ENCODE measurements at regions not wholly inside any gene's neighbourhood (a gene's known extent, or its start where the extent isn't known, plus 50 kb on each side); places are given as distances from the start of the nearest gene placed in this dataset.

- Histone ChIP-seq H3K9me3 (no peaks in the 10 kb centered on the region), H3K27ac (no peak overlapping the region), H3K4me3 (no peak overlapping the region), H3K4me1 (peaks cover 0 to under 1% (median 0%) of the 10 kb centered on the region in 4 donors), H3K27me3 (no peaks in the 10 kb centered on the region), H3K36me3 (no peaks in the 10 kb centered on the region)
- ATAC-seq, result no peak
- WGBS (ENCODE audit: insufficient coverage, low coverage, low lambda C conversion rate, missing lambda C conversion rate), result 64% methylated on average over 2 of the region's 2 CpGs
- TF ChIP-seq CTCF (IDR thresholded peaks at IDR 0.05), result no peak
- no peak for TF ChIP-seq POLR2A (IDR thresholded peaks at IDR 0.05)
- DNase-seq, result no peak
- intact Hi-C loops (cut with DNase I), result no loop called here
These were observed 371.9 kb upstream of the ESRRG start for GRCh38 chr1:217095050-217095622.

GRCh38 chr1:217091561-217091960 lies 368.3 kb upstream of the ESRRG start:
- Histone ChIP-seq H3K36me3 (no peaks in the 10 kb centered on the region), H3K27me3 (no peaks in the 10 kb centered on the region), H3K4me3 (no peak overlapping the region), H3K9me3 (no peaks in the 10 kb centered on the region), H3K4me1 (peaks cover 0 to 8% (median 0%) of the 10 kb centered on the region in 4 donors), H3K27ac (no peak overlapping the region)
- WGBS (ENCODE audit: insufficient coverage, low coverage, low lambda C conversion rate, missing lambda C conversion rate), result 31% methylated on average over 4 of the region's 4 CpGs
- ATAC-seq (no peak), DNase-seq (no peak)
- TF ChIP-seq CTCF (IDR thresholded peaks at IDR 0.05), result no peak
- TF ChIP-seq POLR2A (IDR thresholded peaks at IDR 0.05), result no peak
- intact Hi-C loops (cut with DNase I), result no loop called here

GRCh38 chr1:217090060-217090911 lies 367.1 kb upstream of the ESRRG start:
- no peaks in the 10 kb centered on the region for H3K9me3 ChIP-seq
- no peak for ATAC-seq
- H3K27me3 ChIP-seq, result no peaks in the 10 kb centered on the region
- H3K4me1 ChIP-seq, result peaks cover 0 to 8% (median 0%) of the 10 kb centered on the region in 4 donors
- H3K27ac ChIP-seq, result no peak overlapping the region
- intact Hi-C loops (cut with DNase I), result no loop called here
- no peak for DNase-seq
- WGBS (ENCODE audit: insufficient coverage, low coverage, low lambda C conversion rate, missing lambda C conversion rate), result 15% methylated on average over 24 of the region's 24 CpGs
- no peak for TF ChIP-seq CTCF (IDR thresholded peaks at IDR 0.05)
- no peak for TF ChIP-seq POLR2A (IDR thresholded peaks at IDR 0.05)
- H3K36me3 ChIP-seq, result no peaks in the 10 kb centered on the region
- H3K4me3 ChIP-seq, result peak overlapping the region in 2 of 3 donors; percentile 20 to 42

- Histone ChIP-seq H3K27ac (peak overlapping the region in 1 of 3 donors; percentile 59), H3K9me3 (no peaks in the 10 kb centered on the region), H3K36me3 (no peaks in the 10 kb centered on the region), H3K27me3 (no peaks in the 10 kb centered on the region), H3K4me3 (peak overlapping the region in 2 of 3 donors; percentile 20 to 42), H3K4me1 (peaks cover 0 to 8% (median 0%) of the 10 kb centered on the region in 4 donors)
- TF ChIP-seq POLR2A (IDR thresholded peaks at IDR 0.05), result no peak
- TF ChIP-seq CTCF (IDR thresholded peaks at IDR 0.05), result no peak
- WGBS (ENCODE audit: insufficient coverage, low coverage, low lambda C conversion rate, missing lambda C conversion rate), result 2% methylated on average over 8 of the region's 39 CpGs
- ATAC-seq (peak; percentile 25 to 63 (median 33)), DNase-seq (peak in 1 of 3 donors; percentile 49)
- intact Hi-C loops (cut with DNase I), result no loop called here
These were observed 366.3 kb upstream of the ESRRG start for GRCh38 chr1:217089361-217090014.
